ENCODE measurements at regions not wholly inside any gene's neighbourhood (a gene's known extent, or its start where the extent isn't known, plus 50 kb on each side); places are given as distances from the start of the nearest gene placed in this dataset.
A peak's percentile ranks its signal among the peaks of the same experiment; 100 is the strongest.

GRCh38 chr4:122541996-122542395 is 78.9 kb downstream of the IL21 start:
- DNase-seq (no peak), ATAC-seq (replicated peaks in 1 of 4) (no peak)
- Histone ChIP-seq H3K27me3 (replicated peaks in 1 of 2; ENCODE audit: control insufficient read depth in 2 of 2, extremely low read depth in 1 of 2, insufficient read depth in 2 of 2, low read length in 1 of 2) (no peaks in the 10 kb centered on the region), H3K4me3 (ENCODE audit: control insufficient read depth in 1 of 2, extremely low read depth in 1 of 2, low read length in 1 of 2) (no peak overlapping the region), H3K9me3 (no peaks in the 10 kb centered on the region), H3K36me3 (ENCODE audit: control insufficient read depth in 2 of 2, extremely low read depth in 1 of 2, insufficient read depth in 1 of 2, low read length in 1 of 2) (no peaks in the 10 kb centered on the region), H3K27ac (ENCODE audit: low read length) (no peak overlapping the region), H3K4me1 (ENCODE audit: control insufficient read depth in 1 of 2, extremely low read depth in 1 of 2, insufficient read depth in 2 of 2, low read length in 2 of 2) (peaks cover 7 to 8% of the 10 kb centered on the region in 2 experiments)
- Mint-ChIP-seq H3K4me1 (peaks cover 10 to 44% (median 32%) of the 10 kb centered on the region in 3 donors), H3K36me3 (no peaks in the 10 kb centered on the region), H3K27me3 (no peaks in the 10 kb centered on the region), H3K27ac (peak overlapping the region in 1 of 2 donors; percentile 3), H3K9me3 (no peaks in the 10 kb centered on the region), H3K4me3 (no peak overlapping the region)
- no CpG with 5 or more reads among the region's 3 CpGs for WGBS (ENCODE audit: insufficient coverage)
- ChIA-PET CTCF (interaction anchor here in 1 of 2 donors (0.5 kb wide), 1 partner anchor 250 kb away, joined by 4 read pairs; no protein-coding TSS in a partner anchor), POLR2A (no interaction called here)

GRCh38 chr4:122540838-122541237 is 80.0 kb downstream of the IL21 start:
- Histone ChIP-seq H3K27me3 (replicated peaks in 1 of 2; ENCODE audit: control insufficient read depth in 2 of 2, extremely low read depth in 1 of 2, insufficient read depth in 2 of 2, low read length in 1 of 2) (no peaks in the 10 kb centered on the region), H3K36me3 (ENCODE audit: control insufficient read depth in 2 of 2, extremely low read depth in 1 of 2, insufficient read depth in 1 of 2, low read length in 1 of 2) (no peaks in the 10 kb centered on the region), H3K4me1 (ENCODE audit: control insufficient read depth in 1 of 2, extremely low read depth in 1 of 2, insufficient read depth in 2 of 2, low read length in 2 of 2) (peaks cover 7 to 8% of the 10 kb centered on the region in 2 experiments), H3K9me3 (no peaks in the 10 kb centered on the region), H3K4me3 (ENCODE audit: control insufficient read depth in 1 of 2, extremely low read depth in 1 of 2, low read length in 1 of 2) (no peak overlapping the region), H3K27ac (ENCODE audit: low read length) (no peak overlapping the region)
- no peaks in the 10 kb centered on the region for H3K27me3 Mint-ChIP-seq
- H3K9me3 Mint-ChIP-seq = no peaks in the 10 kb centered on the region
- no peak overlapping the region for H3K4me3 Mint-ChIP-seq
- ATAC-seq (replicated peaks in 1 of 4) (no peak), DNase-seq (no peak)
- no CpG with 5 or more reads among the region's 1 CpG for WGBS (ENCODE audit: insufficient coverage)
- H3K27ac Mint-ChIP-seq = no peak overlapping the region
- peaks cover 10 to 44% (median 32%) of the 10 kb centered on the region in 3 donors for H3K4me1 Mint-ChIP-seq
- ChIA-PET CTCF (no interaction called here), POLR2A (no interaction called here)
- no peaks in the 10 kb centered on the region for H3K36me3 Mint-ChIP-seq

DNA sequence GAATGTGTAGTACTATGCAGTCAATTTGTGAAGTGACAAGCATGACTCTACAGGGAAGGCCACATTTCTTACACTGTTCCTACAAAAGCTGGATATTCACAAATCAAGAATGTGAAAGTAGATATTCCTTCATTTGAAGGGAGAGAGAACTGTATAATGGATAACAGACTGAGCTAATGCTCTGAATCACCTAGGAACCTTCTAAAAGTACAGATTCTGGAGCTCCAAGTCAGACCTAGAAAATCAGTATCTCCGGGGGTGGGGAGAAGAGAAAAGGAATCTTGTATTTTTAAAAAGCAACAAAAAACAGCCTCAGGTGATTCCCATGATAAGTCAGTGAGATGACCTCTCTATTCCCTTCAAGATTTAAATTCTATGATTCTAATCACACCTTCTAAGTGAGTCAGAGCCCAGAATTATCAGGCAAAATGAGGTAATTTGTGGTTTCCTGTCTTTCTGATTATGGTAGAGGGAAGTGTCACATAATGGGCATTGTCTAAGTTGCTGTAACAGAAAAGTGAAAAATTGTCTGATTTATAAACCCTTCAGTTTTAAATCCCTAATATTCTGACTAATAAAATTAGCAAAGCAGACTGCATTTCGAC is 80.9 kb downstream of the IL21 start:
- Mint-ChIP-seq H3K27me3 (no peaks in the 10 kb centered on the region), H3K4me3 (no peak overlapping the region), H3K4me1 (peaks cover 10 to 44% (median 32%) of the 10 kb centered on the region in 3 donors), H3K36me3 (no peaks in the 10 kb centered on the region), H3K9me3 (peaks cover 0 to 5% (median 0%) of the 10 kb centered on the region in 3 donors), H3K27ac (peak overlapping the region in 1 of 2 donors; percentile 32)
- Histone ChIP-seq H3K4me1 (ENCODE audit: control insufficient read depth in 1 of 2, extremely low read depth in 1 of 2, insufficient read depth in 2 of 2, low read length in 2 of 2) (peaks cover 7 to 8% of the 10 kb centered on the region in 2 experiments), H3K4me3 (ENCODE audit: control insufficient read depth in 1 of 2, extremely low read depth in 1 of 2, low read length in 1 of 2) (no peak overlapping the region), H3K27me3 (replicated peaks in 1 of 2; ENCODE audit: control insufficient read depth in 2 of 2, extremely low read depth in 1 of 2, insufficient read depth in 2 of 2, low read length in 1 of 2) (no peaks in the 10 kb centered on the region), H3K36me3 (ENCODE audit: control insufficient read depth in 2 of 2, extremely low read depth in 1 of 2, insufficient read depth in 1 of 2, low read length in 1 of 2) (no peaks in the 10 kb centered on the region), H3K27ac (ENCODE audit: low read length) (no peak overlapping the region), H3K9me3 (no peaks in the 10 kb centered on the region)
- DNase-seq (peak in 1 of 35 experiments; percentile 55), ATAC-seq (replicated peaks in 1 of 4) (peak; percentile 66 to 88 (median 78))
- CTCF ChIA-PET = no interaction called here
- WGBS (ENCODE audit: insufficient coverage) = no CpG with 5 or more reads among the region's 2 CpGs
- POLR2A ChIA-PET = no interaction called here

DNA sequence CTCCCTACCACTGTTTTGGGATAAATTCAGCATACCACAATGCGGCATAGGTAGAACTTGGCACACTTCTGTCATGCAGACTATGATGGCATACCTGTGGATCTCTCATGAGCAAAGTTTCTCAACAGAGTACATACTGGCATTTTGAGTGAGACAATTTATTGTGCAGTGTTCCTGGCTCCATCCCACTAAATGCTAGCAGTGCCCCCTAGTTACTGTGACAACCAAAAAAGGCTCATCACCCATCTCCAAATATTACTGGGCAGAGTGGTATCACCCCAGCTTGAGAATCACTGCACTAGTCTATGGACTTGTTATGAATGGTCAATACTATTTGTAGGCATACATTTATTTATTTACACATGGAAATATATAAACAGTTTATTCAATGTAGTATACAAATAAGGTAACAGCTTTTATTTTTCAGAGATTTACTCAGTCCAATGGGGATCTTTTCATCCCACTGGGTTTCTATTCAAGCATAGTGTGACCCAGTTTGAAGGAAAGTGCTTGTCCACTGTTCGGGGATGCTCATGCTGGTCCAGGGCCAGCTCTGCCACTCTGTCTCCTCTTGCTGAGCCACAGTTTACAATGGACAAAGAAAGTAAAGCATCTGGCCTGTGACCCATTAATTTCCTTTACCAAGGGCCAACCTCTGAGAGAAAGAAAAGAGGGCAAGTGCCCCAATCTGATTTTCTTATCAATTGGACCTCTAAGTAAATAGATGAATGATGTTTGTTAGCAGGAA is 81.0 kb upstream of the IL2 start:
- no peak overlapping the region for H3K27ac Mint-ChIP-seq
- ATAC-seq (replicated peaks in 1 of 4) (no peak), DNase-seq (no peak)
- H3K4me1 Mint-ChIP-seq = peaks cover 10 to 58% (median 37%) of the 10 kb centered on the region in 3 donors
- Histone ChIP-seq H3K27me3 (replicated peaks in 1 of 2; ENCODE audit: control insufficient read depth in 2 of 2, extremely low read depth in 1 of 2, insufficient read depth in 2 of 2, low read length in 1 of 2) (no peaks in the 10 kb centered on the region), H3K4me3 (ENCODE audit: control insufficient read depth in 1 of 2, extremely low read depth in 1 of 2, low read length in 1 of 2) (no peak overlapping the region), H3K4me1 (ENCODE audit: control insufficient read depth in 1 of 2, extremely low read depth in 1 of 2, insufficient read depth in 2 of 2, low read length in 2 of 2) (peaks cover 8 to 10% of the 10 kb centered on the region in 2 experiments), H3K36me3 (ENCODE audit: control insufficient read depth in 2 of 2, extremely low read depth in 1 of 2, insufficient read depth in 1 of 2, low read length in 1 of 2) (no peaks in the 10 kb centered on the region), H3K27ac (ENCODE audit: low read length) (no peak overlapping the region), H3K9me3 (no peaks in the 10 kb centered on the region)
- peaks cover 0 to 6% (median 0%) of the 10 kb centered on the region in 3 donors for H3K9me3 Mint-ChIP-seq
- 100% methylated on average over 1 of the region's 2 CpGs for WGBS (ENCODE audit: insufficient coverage)
- H3K4me3 Mint-ChIP-seq = no peak overlapping the region
- POLR2A ChIA-PET = no interaction called here
- no peaks in the 10 kb centered on the region for H3K27me3 Mint-ChIP-seq
- CTCF ChIA-PET = interaction anchor here in 1 of 2 donors (0.5 kb wide), 1 partner anchor 8 kb away, joined by 3 read pairs; no protein-coding TSS in a partner anchor
- H3K36me3 Mint-ChIP-seq = no peaks in the 10 kb centered on the region

DNA sequence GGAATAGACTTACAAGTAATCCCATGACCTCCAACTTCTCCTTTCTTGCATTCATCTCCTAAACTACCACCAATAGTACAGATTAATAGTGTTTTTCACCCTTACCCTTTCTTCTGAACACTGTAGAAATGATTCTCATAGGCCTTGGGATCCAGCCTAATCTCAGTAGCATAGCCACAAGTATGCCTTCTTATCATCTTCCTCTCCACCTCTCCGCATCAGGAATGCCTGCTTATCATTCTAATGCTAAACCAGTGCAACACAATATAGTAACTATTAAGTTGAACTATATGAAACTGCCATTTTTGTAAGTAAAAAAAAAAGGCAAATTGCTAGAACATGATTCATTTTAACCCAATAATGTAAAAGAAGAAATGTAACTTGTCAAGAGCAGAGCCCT is 79.5 kb upstream of the IL2 start:
- Histone ChIP-seq H3K36me3 (ENCODE audit: control insufficient read depth in 2 of 2, extremely low read depth in 1 of 2, insufficient read depth in 1 of 2, low read length in 1 of 2) (no peaks in the 10 kb centered on the region), H3K4me3 (ENCODE audit: control insufficient read depth in 1 of 2, extremely low read depth in 1 of 2, low read length in 1 of 2) (no peak overlapping the region), H3K9me3 (no peaks in the 10 kb centered on the region), H3K27me3 (replicated peaks in 1 of 2; ENCODE audit: control insufficient read depth in 2 of 2, extremely low read depth in 1 of 2, insufficient read depth in 2 of 2, low read length in 1 of 2) (no peaks in the 10 kb centered on the region), H3K27ac (ENCODE audit: low read length) (no peak overlapping the region), H3K4me1 (ENCODE audit: control insufficient read depth in 1 of 2, extremely low read depth in 1 of 2, insufficient read depth in 2 of 2, low read length in 2 of 2) (peaks cover 5 to 8% of the 10 kb centered on the region in 2 experiments)
- no CpG with 5 or more reads among the region's 1 CpG for WGBS (ENCODE audit: insufficient coverage)
- H3K9me3 Mint-ChIP-seq = peaks cover 0 to 6% (median 0%) of the 10 kb centered on the region in 3 donors
- ATAC-seq (replicated peaks in 1 of 4) (no peak), DNase-seq (no peak)
- H3K36me3 Mint-ChIP-seq = no peaks in the 10 kb centered on the region
- CTCF ChIA-PET = no interaction called here
- no peak overlapping the region for H3K27ac Mint-ChIP-seq
- peaks cover 10 to 51% (median 28%) of the 10 kb centered on the region in 3 donors for H3K4me1 Mint-ChIP-seq
- POLR2A ChIA-PET = no interaction called here
- H3K27me3 Mint-ChIP-seq = no peaks in the 10 kb centered on the region
- no peak overlapping the region for H3K4me3 Mint-ChIP-seq

GRCh38 chr4:122534776-122535175 is 78.3 kb upstream of the IL2 start:
- H3K4me1 ChIP-seq (ENCODE audit: control insufficient read depth in 1 of 2, extremely low read depth in 1 of 2, insufficient read depth in 2 of 2, low read length in 2 of 2) = peaks cover 2 to 5% of the 10 kb centered on the region in 2 experiments
- ATAC-seq (replicated peaks in 1 of 4) (no peak), DNase-seq (no peak)
- ChIA-PET POLR2A (no interaction called here), CTCF (no interaction called here)
- H3K9me3 ChIP-seq = no peaks in the 10 kb centered on the region
- Mint-ChIP-seq H3K4me1 (peaks cover 2 to 39% (median 15%) of the 10 kb centered on the region in 3 donors), H3K36me3 (no peaks in the 10 kb centered on the region), H3K27ac (no peak overlapping the region), H3K4me3 (no peak overlapping the region), H3K27me3 (no peaks in the 10 kb centered on the region), H3K9me3 (peaks cover 0 to 6% (median 0%) of the 10 kb centered on the region in 3 donors)
- H3K27me3 ChIP-seq (replicated peaks in 1 of 2; ENCODE audit: control insufficient read depth in 2 of 2, extremely low read depth in 1 of 2, insufficient read depth in 2 of 2, low read length in 1 of 2) = no peaks in the 10 kb centered on the region
- H3K36me3 ChIP-seq (ENCODE audit: control insufficient read depth in 2 of 2, extremely low read depth in 1 of 2, insufficient read depth in 1 of 2, low read length in 1 of 2) = no peaks in the 10 kb centered on the region
- no peak overlapping the region for H3K27ac ChIP-seq (ENCODE audit: low read length)
- H3K4me3 ChIP-seq (ENCODE audit: control insufficient read depth in 1 of 2, extremely low read depth in 1 of 2, low read length in 1 of 2) = no peak overlapping the region

All from T-cell (primary cell).